Progenitor cell of endocrine pancreas (in vitro differentiated cells): ENCODE measurements at regions not wholly inside any gene's neighbourhood (a gene's known extent, or its start where the extent isn't known, plus 50 kb on each side); places are given as distances from the start of the nearest gene placed in this dataset.
"Not testable (repeated sequence)": the region's sequence is repeated elsewhere in the genome, so short reads cannot be mapped to it uniquely, and the experiment has no call there.

Experiments
- DNase-seq: peaks from one replicate; pipeline ENCODE4 v3.0.0; 2021; ENCODE audit warnings: low spot score; ENCODE audit not compliant: unreplicated experiment
- H3K27ac Mint-ChIP-seq: 2 replicates; pipeline ENCODE4 v1.8.0; 2021; ENCODE audit warnings: mild to moderate bottlenecking, moderate library complexity, mixed read lengths
- H3K27me3 Mint-ChIP-seq: 2 replicates; pipeline ENCODE4 v1.8.0; 2021; ENCODE audit warnings: mixed read lengths
- H3K36me3 Mint-ChIP-seq: 2 replicates; pipeline ENCODE4 v1.8.0; 2022; ENCODE audit warnings: mixed read lengths; ENCODE audit not compliant: insufficient read depth
- H3K4me1 Mint-ChIP-seq: 2 replicates; pipeline ENCODE4 v1.8.0; 2021; ENCODE audit warnings: low read depth, mixed read lengths
- H3K4me3 Mint-ChIP-seq: 2 replicates; pipeline ENCODE4 v1.8.0; 2021; ENCODE audit warnings: low read depth, mild to moderate bottlenecking, moderate library complexity, mixed read lengths
- H3K9me3 Mint-ChIP-seq: 2 replicates; pipeline ENCODE4 v1.8.0; 2021; ENCODE audit warnings: low read depth, mixed read lengths
- TF ChIP-seq, protein P1 (sequence below): fragments of 200-600 bp; sonication (generic); IDR thresholded peaks from one replicate; pipeline ENCODE4 v1.5.0; 2021; ENCODE audit warnings: antibody characterized with exemption, mild to moderate bottlenecking; ENCODE audit not compliant: unreplicated experiment

GRCh38 chr10:65265451-65265954 is 1660.3 kb upstream of the LRRTM3 start:
- no peaks in the 10 kb centered on the region for H3K9me3 Mint-ChIP-seq
- H3K27ac Mint-ChIP-seq, result no peak overlapping the region
- no peaks in the 10 kb centered on the region for H3K36me3 Mint-ChIP-seq
- DNase-seq, result no peak
- TF ChIP-seq, protein P1, sequence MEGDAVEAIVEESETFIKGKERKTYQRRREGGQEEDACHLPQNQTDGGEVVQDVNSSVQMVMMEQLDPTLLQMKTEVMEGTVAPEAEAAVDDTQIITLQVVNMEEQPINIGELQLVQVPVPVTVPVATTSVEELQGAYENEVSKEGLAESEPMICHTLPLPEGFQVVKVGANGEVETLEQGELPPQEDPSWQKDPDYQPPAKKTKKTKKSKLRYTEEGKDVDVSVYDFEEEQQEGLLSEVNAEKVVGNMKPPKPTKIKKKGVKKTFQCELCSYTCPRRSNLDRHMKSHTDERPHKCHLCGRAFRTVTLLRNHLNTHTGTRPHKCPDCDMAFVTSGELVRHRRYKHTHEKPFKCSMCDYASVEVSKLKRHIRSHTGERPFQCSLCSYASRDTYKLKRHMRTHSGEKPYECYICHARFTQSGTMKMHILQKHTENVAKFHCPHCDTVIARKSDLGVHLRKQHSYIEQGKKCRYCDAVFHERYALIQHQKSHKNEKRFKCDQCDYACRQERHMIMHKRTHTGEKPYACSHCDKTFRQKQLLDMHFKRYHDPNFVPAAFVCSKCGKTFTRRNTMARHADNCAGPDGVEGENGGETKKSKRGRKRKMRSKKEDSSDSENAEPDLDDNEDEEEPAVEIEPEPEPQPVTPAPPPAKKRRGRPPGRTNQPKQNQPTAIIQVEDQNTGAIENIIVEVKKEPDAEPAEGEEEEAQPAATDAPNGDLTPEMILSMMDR, result no peak
- no peaks in the 10 kb centered on the region for H3K27me3 Mint-ChIP-seq
- H3K4me3 Mint-ChIP-seq, result no peak overlapping the region
- no peaks in the 10 kb centered on the region for H3K4me1 Mint-ChIP-seq

GRCh38 chr10:65269551-65269950 is 1656.3 kb upstream of the LRRTM3 start:
- H3K9me3 Mint-ChIP-seq, H3K4me3 Mint-ChIP-seq, H3K27me3 Mint-ChIP-seq, H3K36me3 Mint-ChIP-seq, H3K27ac Mint-ChIP-seq, DNase-seq, H3K4me1 Mint-ChIP-seq: not testable (repeated sequence)

- no peaks in the 10 kb centered on the region for H3K36me3 Mint-ChIP-seq
- no peak overlapping the region for H3K27ac Mint-ChIP-seq
- no peaks in the 10 kb centered on the region for H3K27me3 Mint-ChIP-seq
- H3K4me3 Mint-ChIP-seq, result no peak overlapping the region
- H3K4me1 Mint-ChIP-seq, result peaks cover 3% of the 10 kb centered on the region
- no peak for DNase-seq
- TF ChIP-seq, protein P1, result no peak
- peaks cover 5% of the 10 kb centered on the region for H3K9me3 Mint-ChIP-seq
These were observed 1654.9 kb upstream of the LRRTM3 start for GRCh38 chr10:65270969-65271368.

GRCh38 chr10:65273115-65273514 is 1652.7 kb upstream of the LRRTM3 start:
- DNase-seq, result no peak
- Mint-ChIP-seq H3K4me3 (no peak overlapping the region), H3K36me3 (no peaks in the 10 kb centered on the region), H3K4me1 (peaks cover 10% of the 10 kb centered on the region), H3K9me3 (peaks cover 5% of the 10 kb centered on the region), H3K27me3 (no peaks in the 10 kb centered on the region), H3K27ac (no peak overlapping the region)
- TF ChIP-seq, protein P1, result no peak

- H3K9me3 Mint-ChIP-seq, result peaks cover 21% of the 10 kb centered on the region
- no peaks in the 10 kb centered on the region for H3K27me3 Mint-ChIP-seq
- no peak overlapping the region for H3K27ac Mint-ChIP-seq
- H3K4me1 Mint-ChIP-seq, result peaks cover 10% of the 10 kb centered on the region
- peaks cover 5% of the 10 kb centered on the region for H3K36me3 Mint-ChIP-seq
- TF ChIP-seq, protein P1, result no peak
- DNase-seq, result no peak
- no peak overlapping the region for H3K4me3 Mint-ChIP-seq
These were observed 1650.5 kb upstream of the LRRTM3 start for GRCh38 chr10:65275296-65275695.

DNA sequence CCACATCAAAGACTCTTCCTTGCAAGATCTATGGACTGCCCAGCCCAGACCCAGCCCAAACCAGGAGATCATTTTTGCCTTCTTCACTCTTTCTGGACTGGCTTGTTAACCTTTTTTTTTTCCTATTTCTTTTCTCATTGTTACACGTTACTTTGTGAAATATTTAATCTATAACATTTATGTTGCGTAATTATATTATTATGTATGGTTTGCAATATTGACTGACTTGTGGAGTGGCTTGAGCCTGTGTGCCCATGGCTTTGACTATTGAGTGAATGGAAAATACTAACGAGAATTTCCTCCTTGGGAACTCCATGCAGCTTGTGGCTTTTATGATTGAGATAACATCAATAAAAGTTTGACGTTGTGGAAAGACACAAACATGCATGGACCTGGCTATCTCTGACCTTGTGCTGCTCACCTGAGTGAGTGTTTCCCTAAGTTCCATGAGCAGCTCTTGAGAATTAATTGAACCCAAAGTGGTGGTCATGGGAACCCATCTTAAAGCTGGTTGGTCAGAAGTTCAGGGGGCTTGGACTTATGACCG is 1641.3 kb upstream of the LRRTM3 start:
- H3K36me3 Mint-ChIP-seq, result peaks cover 1% of the 10 kb centered on the region
- no peaks in the 10 kb centered on the region for H3K27me3 Mint-ChIP-seq
- no peak overlapping the region for H3K27ac Mint-ChIP-seq
- TF ChIP-seq, protein P1, result no peak
- DNase-seq, result no peak
- H3K4me1 Mint-ChIP-seq, result no peaks in the 10 kb centered on the region
- H3K9me3 Mint-ChIP-seq, result peaks cover 8% of the 10 kb centered on the region
- no peak overlapping the region for H3K4me3 Mint-ChIP-seq

- H3K4me1 Mint-ChIP-seq, H3K27ac Mint-ChIP-seq, H3K4me3 Mint-ChIP-seq, H3K27me3 Mint-ChIP-seq, H3K36me3 Mint-ChIP-seq, DNase-seq, H3K9me3 Mint-ChIP-seq: not testable (repeated sequence)
These were observed 1640.1 kb upstream of the LRRTM3 start for GRCh38 chr10:65285726-65286125.
